ENCODE measurements at regions not wholly inside any gene's neighbourhood (a gene's known extent, or its start where the extent isn't known, plus 50 kb on each side); places are given as distances from the start of the nearest gene placed in this dataset.
"Not testable (repeated sequence)": the region's sequence is repeated elsewhere in the genome, so short reads cannot be mapped to it uniquely, and the experiment has no call there.

- no peaks in the 10 kb centered on the region for H3K4me1 ChIP-seq (ENCODE audit: control insufficient read depth in 1 of 2, insufficient read depth in 2 of 2, low read length in 2 of 2)
- no peaks in the 10 kb centered on the region for H3K9me3 ChIP-seq (ENCODE audit: control insufficient read depth in 1 of 2, low read length in 2 of 2)
- H3K4me3 ChIP-seq (ENCODE audit: low read depth in 1 of 2, low read length in 2 of 2) = no peak overlapping the region
- no peaks in the 10 kb centered on the region for H3K27me3 ChIP-seq (ENCODE audit: low read depth, low read length)
- no peak overlapping the region for H3K27ac ChIP-seq (ENCODE audit: low read length)
- H3K36me3 ChIP-seq (ENCODE audit: control insufficient read depth in 1 of 2, insufficient read depth in 2 of 2, low read length in 2 of 2) = no peaks in the 10 kb centered on the region
Observed at GRCh38 chr16:79946252-79946651, 345.7 kb upstream of the MAF start.

- Histone ChIP-seq H3K36me3 (ENCODE audit: control insufficient read depth in 1 of 2, insufficient read depth in 2 of 2, low read length in 2 of 2) (no peaks in the 10 kb centered on the region), H3K4me1 (ENCODE audit: control insufficient read depth in 1 of 2, insufficient read depth in 2 of 2, low read length in 2 of 2) (no peaks in the 10 kb centered on the region), H3K9me3 (ENCODE audit: control insufficient read depth in 1 of 2, low read length in 2 of 2) (no peaks in the 10 kb centered on the region), H3K27ac (ENCODE audit: low read length) (no peak overlapping the region), H3K27me3 (ENCODE audit: low read depth, low read length) (no peaks in the 10 kb centered on the region), H3K4me3 (ENCODE audit: low read depth in 1 of 2, low read length in 2 of 2) (no peak overlapping the region)
Observed at GRCh38 chr16:79943736-79944135, 343.2 kb upstream of the MAF start.

GRCh38 chr16:79938575-79938974 is 338.0 kb upstream of the MAF start:
- no peaks in the 10 kb centered on the region for H3K4me1 ChIP-seq (ENCODE audit: control insufficient read depth in 1 of 2, insufficient read depth in 2 of 2, low read length in 2 of 2)
- no peaks in the 10 kb centered on the region for H3K36me3 ChIP-seq (ENCODE audit: control insufficient read depth in 1 of 2, insufficient read depth in 2 of 2, low read length in 2 of 2)
- no peak overlapping the region for H3K4me3 ChIP-seq (ENCODE audit: low read depth in 1 of 2, low read length in 2 of 2)
- no peaks in the 10 kb centered on the region for H3K9me3 ChIP-seq (ENCODE audit: control insufficient read depth in 1 of 2, low read length in 2 of 2)
- no peaks in the 10 kb centered on the region for H3K27me3 ChIP-seq (ENCODE audit: low read depth, low read length)
- H3K27ac ChIP-seq (ENCODE audit: low read length) = no peak overlapping the region

GRCh38 chr16:79937671-79938070 is 337.1 kb upstream of the MAF start:
- not testable (repeated sequence) for H3K27me3 ChIP-seq (ENCODE audit: low read depth, low read length); H3K9me3 ChIP-seq (ENCODE audit: control insufficient read depth in 1 of 2, low read length in 2 of 2); H3K4me1 ChIP-seq (ENCODE audit: control insufficient read depth in 1 of 2, insufficient read depth in 2 of 2, low read length in 2 of 2); H3K4me3 ChIP-seq (ENCODE audit: low read depth in 1 of 2, low read length in 2 of 2); H3K36me3 ChIP-seq (ENCODE audit: control insufficient read depth in 1 of 2, insufficient read depth in 2 of 2, low read length in 2 of 2); H3K27ac ChIP-seq (ENCODE audit: low read length)

- no peak overlapping the region for H3K4me3 ChIP-seq (ENCODE audit: low read depth in 1 of 2, low read length in 2 of 2)
- no peaks in the 10 kb centered on the region for H3K36me3 ChIP-seq (ENCODE audit: control insufficient read depth in 1 of 2, insufficient read depth in 2 of 2, low read length in 2 of 2)
- H3K9me3 ChIP-seq (ENCODE audit: control insufficient read depth in 1 of 2, low read length in 2 of 2) = no peaks in the 10 kb centered on the region
- H3K4me1 ChIP-seq (ENCODE audit: control insufficient read depth in 1 of 2, insufficient read depth in 2 of 2, low read length in 2 of 2) = peaks cover 5 to 6% of the 10 kb centered on the region in 2 donors
- no peak overlapping the region for H3K27ac ChIP-seq (ENCODE audit: low read length)
- H3K27me3 ChIP-seq (ENCODE audit: low read depth, low read length) = no peaks in the 10 kb centered on the region
Observed at GRCh38 chr16:79933603-79934002, 333.1 kb upstream of the MAF start.

- no peaks in the 10 kb centered on the region for H3K27me3 ChIP-seq (ENCODE audit: low read depth, low read length)
- no peak overlapping the region for H3K27ac ChIP-seq (ENCODE audit: low read length)
- H3K4me3 ChIP-seq (ENCODE audit: low read depth in 1 of 2, low read length in 2 of 2) = no peak overlapping the region
- H3K4me1 ChIP-seq (ENCODE audit: control insufficient read depth in 1 of 2, insufficient read depth in 2 of 2, low read length in 2 of 2) = peaks cover 5 to 9% of the 10 kb centered on the region in 2 donors
- H3K36me3 ChIP-seq (ENCODE audit: control insufficient read depth in 1 of 2, insufficient read depth in 2 of 2, low read length in 2 of 2) = no peaks in the 10 kb centered on the region
- no peaks in the 10 kb centered on the region for H3K9me3 ChIP-seq (ENCODE audit: control insufficient read depth in 1 of 2, low read length in 2 of 2)
Observed at GRCh38 chr16:79932572-79932971, 332.0 kb upstream of the MAF start.

GRCh38 chr16:79931721-79932120 is 331.2 kb upstream of the MAF start:
- Histone ChIP-seq H3K4me3 (ENCODE audit: low read depth in 1 of 2, low read length in 2 of 2) (no peak overlapping the region), H3K36me3 (ENCODE audit: control insufficient read depth in 1 of 2, insufficient read depth in 2 of 2, low read length in 2 of 2) (no peaks in the 10 kb centered on the region), H3K4me1 (ENCODE audit: control insufficient read depth in 1 of 2, insufficient read depth in 2 of 2, low read length in 2 of 2) (peaks cover 5 to 9% of the 10 kb centered on the region in 2 donors), H3K27me3 (ENCODE audit: low read depth, low read length) (no peaks in the 10 kb centered on the region), H3K9me3 (ENCODE audit: control insufficient read depth in 1 of 2, low read length in 2 of 2) (no peaks in the 10 kb centered on the region), H3K27ac (ENCODE audit: low read length) (no peak overlapping the region)

GRCh38 chr16:79929260-79929965 is 328.9 kb upstream of the MAF start:
- H3K27me3 ChIP-seq (ENCODE audit: low read depth, low read length) = no peaks in the 10 kb centered on the region
- H3K36me3 ChIP-seq (ENCODE audit: control insufficient read depth in 1 of 2, insufficient read depth in 2 of 2, low read length in 2 of 2) = no peaks in the 10 kb centered on the region
- H3K9me3 ChIP-seq (ENCODE audit: control insufficient read depth in 1 of 2, low read length in 2 of 2) = no peaks in the 10 kb centered on the region
- H3K4me1 ChIP-seq (ENCODE audit: control insufficient read depth in 1 of 2, insufficient read depth in 2 of 2, low read length in 2 of 2) = peaks cover 5 to 9% of the 10 kb centered on the region in 2 donors
- no peak overlapping the region for H3K4me3 ChIP-seq (ENCODE audit: low read depth in 1 of 2, low read length in 2 of 2)
- H3K27ac ChIP-seq (ENCODE audit: low read length) = no peak overlapping the region

- no peak overlapping the region for H3K4me3 ChIP-seq (ENCODE audit: low read depth in 1 of 2, low read length in 2 of 2)
- H3K4me1 ChIP-seq (ENCODE audit: control insufficient read depth in 1 of 2, insufficient read depth in 2 of 2, low read length in 2 of 2) = peaks cover 5 to 9% of the 10 kb centered on the region in 2 donors
- H3K27ac ChIP-seq (ENCODE audit: low read length) = no peak overlapping the region
- no peaks in the 10 kb centered on the region for H3K27me3 ChIP-seq (ENCODE audit: low read depth, low read length)
- H3K36me3 ChIP-seq (ENCODE audit: control insufficient read depth in 1 of 2, insufficient read depth in 2 of 2, low read length in 2 of 2) = no peaks in the 10 kb centered on the region
- H3K9me3 ChIP-seq (ENCODE audit: control insufficient read depth in 1 of 2, low read length in 2 of 2) = no peaks in the 10 kb centered on the region
Observed at GRCh38 chr16:79928142-79928873, 327.8 kb upstream of the MAF start.

- Histone ChIP-seq H3K4me1 (ENCODE audit: control insufficient read depth in 1 of 2, insufficient read depth in 2 of 2, low read length in 2 of 2) (peaks cover 0 to 9% of the 10 kb centered on the region in 2 donors), H3K27ac (ENCODE audit: low read length) (no peak overlapping the region), H3K4me3 (ENCODE audit: low read depth in 1 of 2, low read length in 2 of 2) (no peak overlapping the region), H3K9me3 (ENCODE audit: control insufficient read depth in 1 of 2, low read length in 2 of 2) (no peaks in the 10 kb centered on the region), H3K36me3 (ENCODE audit: control insufficient read depth in 1 of 2, insufficient read depth in 2 of 2, low read length in 2 of 2) (no peaks in the 10 kb centered on the region), H3K27me3 (ENCODE audit: low read depth, low read length) (no peaks in the 10 kb centered on the region)
Observed at GRCh38 chr16:79926451-79927205, 326.1 kb upstream of the MAF start.

GRCh38 chr16:79923431-79923830 is 322.9 kb upstream of the MAF start:
- no peaks in the 10 kb centered on the region for H3K36me3 ChIP-seq (ENCODE audit: control insufficient read depth in 1 of 2, insufficient read depth in 2 of 2, low read length in 2 of 2)
- no peak overlapping the region for H3K4me3 ChIP-seq (ENCODE audit: low read depth in 1 of 2, low read length in 2 of 2)
- H3K4me1 ChIP-seq (ENCODE audit: control insufficient read depth in 1 of 2, insufficient read depth in 2 of 2, low read length in 2 of 2) = peaks cover 0 to 2% of the 10 kb centered on the region in 2 donors
- no peak overlapping the region for H3K27ac ChIP-seq (ENCODE audit: low read length)
- H3K9me3 ChIP-seq (ENCODE audit: control insufficient read depth in 1 of 2, low read length in 2 of 2) = no peaks in the 10 kb centered on the region
- H3K27me3 ChIP-seq (ENCODE audit: low read depth, low read length) = no peaks in the 10 kb centered on the region

All from muscle layer of duodenum (tissue), 2 donors.